GM21367 (cell line): ENCODE measurements at regions not wholly inside any gene's neighbourhood (a gene's known extent, or its start where the extent isn't known, plus 50 kb on each side); places are given as distances from the start of the nearest gene placed in this dataset.
"Not testable (repeated sequence)": the region's sequence is repeated elsewhere in the genome, so short reads cannot be mapped to it uniquely, and the experiment has no call there.

ENCODE experiments used
- ATAC-seq: cut with Tn5 transposase; IDR thresholded peaks from one replicate; pipeline ENCODE4 v1.9.1; 2021; ENCODE audit not compliant: unreplicated experiment

DNA sequence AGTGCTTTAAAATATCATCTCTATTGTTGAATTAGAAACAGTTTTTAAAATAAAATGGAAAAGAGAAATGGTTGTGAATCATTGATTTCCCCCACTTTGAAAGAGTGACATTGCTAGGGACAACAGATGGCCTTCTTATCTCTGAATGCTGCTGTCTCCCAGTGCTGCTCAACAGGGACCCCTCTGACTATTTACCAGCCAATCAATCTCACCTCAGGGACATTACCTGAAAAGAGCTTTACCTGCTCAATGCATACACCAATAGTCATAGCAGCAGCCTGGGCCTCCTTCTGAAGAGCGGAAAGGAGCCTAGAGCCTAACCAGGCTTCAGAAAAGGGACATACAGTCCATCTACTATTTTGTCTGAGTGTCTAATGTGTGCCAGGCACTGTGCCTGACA lies 162.8 kb downstream of the CGGBP1 start:
- ATAC-seq: no peak

DNA sequence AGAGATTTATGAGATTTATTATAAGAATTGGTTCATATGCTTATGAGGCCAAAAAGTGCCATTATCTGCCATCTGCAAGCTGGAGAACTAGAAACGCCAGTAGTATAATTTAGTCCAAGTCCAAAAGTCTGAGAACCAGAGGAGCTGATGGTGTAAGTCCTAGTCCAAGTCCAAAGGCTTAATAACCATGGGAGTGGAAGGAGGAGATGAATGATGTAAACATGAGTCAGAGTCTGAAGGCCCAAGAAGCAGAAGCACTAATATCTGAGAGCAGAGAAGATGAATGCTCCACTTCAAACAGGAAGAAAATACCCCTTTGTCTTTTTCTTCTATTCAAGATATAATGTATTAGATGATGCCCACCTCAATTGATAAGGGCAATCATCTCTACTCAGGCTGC lies 185.7 kb downstream of the CGGBP1 start:
- ATAC-seq: no peak

- no peak for ATAC-seq
Measured at GRCh38 chr3:87867001-87867400, 191.8 kb downstream of the CGGBP1 start.

- ATAC-seq: no peak
Measured at GRCh38 chr3:87856126-87856525, 202.7 kb downstream of the CGGBP1 start.

DNA sequence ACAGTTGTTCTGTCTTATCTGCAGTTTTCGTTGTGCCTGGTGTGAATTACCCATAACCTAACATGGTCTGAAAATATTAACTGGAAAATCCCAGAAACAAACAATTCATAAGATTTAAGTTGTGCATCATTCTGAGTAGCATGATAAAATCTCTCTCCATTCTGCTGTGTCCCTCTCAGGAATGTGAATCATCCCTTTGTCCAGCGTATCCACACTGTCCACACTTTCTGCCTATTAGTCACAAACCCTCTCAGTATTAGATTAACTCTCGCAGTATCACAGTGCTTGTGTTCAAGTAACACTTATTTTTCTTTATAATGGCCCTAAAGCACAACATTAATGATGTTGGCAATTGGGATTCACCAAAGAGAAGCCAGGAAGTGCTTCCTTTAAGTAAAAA lies 203.2 kb downstream of the CGGBP1 start:
- ATAC-seq: no peak

- no peak for ATAC-seq
Measured at GRCh38 chr3:87855211-87855610, 203.6 kb downstream of the CGGBP1 start.

GRCh38 chr3:87848003-87848402 lies 210.8 kb downstream of the CGGBP1 start:
- ATAC-seq: no peak

GRCh38 chr3:87837076-87837475 lies 221.7 kb downstream of the CGGBP1 start:
- no peak for ATAC-seq

- no peak for ATAC-seq
Measured at GRCh38 chr3:87836026-87836425, 222.8 kb downstream of the CGGBP1 start.

DNA sequence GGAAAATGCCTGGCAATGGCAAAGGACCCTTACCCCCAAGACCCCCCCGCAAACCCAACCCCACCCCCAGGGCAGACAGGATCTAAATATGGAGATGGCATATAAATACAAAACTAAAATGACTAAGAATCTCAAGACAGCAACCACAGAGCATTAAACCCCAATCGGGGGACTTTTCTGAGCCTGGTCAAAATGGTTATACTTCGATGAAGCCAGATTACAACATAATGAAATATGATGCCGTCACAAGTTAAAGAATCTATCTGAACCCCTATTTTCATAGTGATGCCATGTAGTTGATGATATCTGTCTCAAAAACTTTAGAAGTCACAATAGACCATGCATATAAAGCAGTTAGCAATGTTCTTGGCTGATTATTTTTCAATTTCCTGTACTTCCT lies 223.6 kb downstream of the CGGBP1 start:
- no peak for ATAC-seq

DNA sequence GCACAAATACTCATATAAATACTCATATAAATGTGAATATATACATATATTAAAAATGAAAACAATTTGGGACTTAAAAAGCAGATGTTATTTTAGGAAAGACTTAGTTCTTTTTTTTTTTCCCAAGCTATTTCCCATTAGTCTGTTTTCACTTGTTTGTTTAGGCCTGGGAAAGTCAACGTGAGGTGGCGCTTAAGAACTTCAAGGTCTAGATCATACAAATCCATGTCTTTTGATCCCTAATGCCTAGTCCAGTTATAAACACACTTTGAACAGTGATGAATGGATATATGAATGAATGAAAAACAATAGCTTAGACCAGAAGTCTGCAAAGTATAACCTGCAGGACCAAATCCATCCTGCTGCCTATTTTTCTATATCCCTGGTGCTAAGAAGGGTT lies 224.5 kb downstream of the CGGBP1 start:
- ATAC-seq: no peak

DNA sequence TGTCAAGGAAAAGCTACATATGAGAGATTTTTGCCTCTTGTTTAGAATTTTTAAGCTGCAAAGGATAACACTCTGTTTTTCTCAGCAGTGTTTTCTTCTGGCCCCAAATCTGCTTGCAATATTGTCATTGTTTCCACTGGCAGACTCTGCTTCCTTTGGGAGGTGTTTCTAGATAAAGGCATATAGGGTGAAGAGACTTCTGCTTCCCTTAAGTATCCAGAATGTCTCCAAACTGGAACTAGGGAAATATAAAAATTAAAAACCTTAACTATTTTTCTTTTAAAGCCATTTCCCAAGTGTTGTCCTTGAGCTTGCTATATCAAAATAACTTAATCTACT lies 225.8 kb downstream of the CGGBP1 start:
- no peak for ATAC-seq

DNA sequence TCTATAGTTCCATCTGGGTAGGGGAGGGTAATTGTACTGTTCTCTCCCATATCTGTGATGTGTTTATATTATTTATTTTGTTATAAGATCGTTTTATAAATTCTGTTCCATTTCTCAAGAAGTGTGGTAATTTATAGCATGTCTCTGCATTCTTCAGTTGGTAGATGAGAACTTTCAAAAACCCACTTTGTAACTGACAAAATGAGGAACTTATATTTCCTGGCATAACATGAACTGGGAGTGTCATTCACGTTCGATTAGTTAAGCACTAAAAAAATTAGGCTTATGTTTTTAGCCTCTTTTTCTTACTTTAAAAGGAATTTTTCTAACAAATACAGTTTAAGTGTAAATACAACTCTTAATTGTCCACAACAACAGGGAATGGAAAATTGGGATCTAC lies 230.8 kb downstream of the CGGBP1 start:
- no peak for ATAC-seq

DNA sequence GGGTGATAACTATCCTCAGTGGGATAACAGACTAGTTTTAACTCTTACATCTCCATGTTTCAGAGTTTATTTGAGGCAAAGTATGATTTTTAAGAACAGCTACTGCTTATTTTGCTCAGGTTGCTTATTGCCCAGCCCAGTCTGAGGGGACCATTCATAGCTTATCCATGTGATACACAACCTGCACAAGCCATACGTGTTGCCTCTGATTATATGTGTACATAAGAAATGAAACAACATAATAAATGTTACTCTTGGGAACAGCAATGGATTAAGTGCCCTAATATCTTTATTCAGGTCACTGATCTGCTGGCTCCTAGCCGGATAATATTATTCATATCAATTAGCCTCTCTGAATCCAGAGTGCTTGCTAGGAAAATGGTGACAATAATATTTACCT lies 236.2 kb downstream of the CGGBP1 start:
- ATAC-seq: no peak

DNA sequence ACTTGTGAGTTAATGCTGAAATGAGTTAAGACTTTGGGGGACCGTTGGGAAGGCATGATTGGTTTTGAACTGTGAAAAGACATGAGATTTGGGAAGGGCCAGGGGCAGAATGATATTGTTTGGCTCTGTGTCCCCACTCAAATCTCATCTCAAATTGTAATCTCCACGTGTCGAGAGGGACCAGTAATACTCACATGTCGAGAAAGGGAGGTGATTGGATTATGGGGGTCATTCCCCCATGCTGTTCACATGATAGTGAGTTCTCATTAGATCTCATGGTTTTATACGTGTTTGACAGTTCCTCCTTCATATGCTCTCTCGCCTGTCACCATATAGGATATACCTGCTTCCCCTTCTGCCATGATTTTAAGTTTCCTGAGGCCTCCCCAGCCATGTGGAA lies 245.3 kb downstream of the CGGBP1 start:
- ATAC-seq: not testable (repeated sequence)

- ATAC-seq: no peak
Measured at GRCh38 chr3:87811953-87812352, 246.9 kb downstream of the CGGBP1 start.

DNA sequence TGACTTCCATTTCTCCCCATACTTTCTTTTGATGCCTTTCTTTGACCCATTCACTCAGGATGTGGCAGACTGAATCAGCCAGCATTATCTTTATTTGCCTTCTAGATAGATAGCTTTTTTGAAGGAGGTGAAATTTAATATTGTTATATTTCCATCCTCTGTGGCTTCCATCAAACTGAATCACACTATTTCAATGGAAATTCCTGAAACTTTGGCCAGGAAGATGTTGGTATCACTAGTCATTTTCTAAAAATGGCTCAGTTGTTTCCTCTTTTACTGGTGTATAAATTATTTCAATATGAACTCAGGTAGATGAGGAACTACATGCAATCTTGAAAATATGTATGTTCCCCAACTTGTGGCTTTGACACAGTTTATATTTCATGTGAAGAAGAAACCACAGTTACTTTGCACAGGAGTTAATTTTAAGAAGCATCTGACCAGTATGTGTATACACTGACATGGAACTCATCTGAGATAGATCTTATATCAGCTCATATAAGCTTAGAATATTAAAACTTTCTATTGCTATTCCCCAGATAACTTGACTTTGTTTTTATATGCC lies 248.3 kb downstream of the CGGBP1 start:
- no peak for ATAC-seq

DNA sequence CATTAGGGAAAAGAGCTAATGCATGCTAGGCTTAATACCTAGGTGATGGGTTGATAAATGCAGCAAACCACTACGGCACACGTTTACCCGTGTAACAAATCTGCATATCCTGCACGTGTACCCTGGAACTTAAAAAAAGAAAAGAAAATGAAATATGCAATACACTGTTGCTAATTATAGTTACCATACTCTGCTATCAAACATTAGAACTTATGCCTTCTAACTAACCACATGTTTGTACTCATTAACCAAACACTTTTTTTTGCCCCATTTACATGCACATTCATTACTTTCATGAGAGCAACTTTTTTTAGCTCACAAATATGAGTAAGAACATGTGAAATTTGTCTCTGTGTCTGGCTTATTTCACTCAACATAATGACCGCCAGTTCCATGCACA lies 253.1 kb downstream of the CGGBP1 start:
- ATAC-seq: no peak

- ATAC-seq: no peak
Measured at GRCh38 chr3:87801409-87801808, 257.4 kb downstream of the CGGBP1 start.

- ATAC-seq: no peak
Measured at GRCh38 chr3:87800516-87800915, 258.3 kb downstream of the CGGBP1 start.

DNA sequence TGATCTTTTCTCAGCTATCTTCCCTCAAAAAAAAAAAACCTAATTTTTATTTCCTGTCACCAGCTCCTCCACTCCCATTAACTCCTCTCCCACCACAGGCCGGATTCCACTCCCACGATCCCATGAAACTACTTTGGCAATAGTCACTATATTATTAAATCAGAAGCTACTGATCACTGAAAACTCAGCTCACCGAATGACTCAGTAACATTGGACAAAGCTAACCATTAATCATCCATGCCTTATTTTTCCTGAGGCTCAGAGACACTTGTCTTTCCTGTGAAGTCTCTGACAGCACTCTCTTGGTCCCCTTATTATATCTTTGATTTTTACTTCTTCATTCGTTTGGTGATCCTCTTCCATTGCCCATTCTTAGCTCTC lies 260.2 kb downstream of the CGGBP1 start:
- no peak for ATAC-seq

GRCh38 chr3:87797872-87798566 lies 260.8 kb downstream of the CGGBP1 start:
- no peak for ATAC-seq

DNA sequence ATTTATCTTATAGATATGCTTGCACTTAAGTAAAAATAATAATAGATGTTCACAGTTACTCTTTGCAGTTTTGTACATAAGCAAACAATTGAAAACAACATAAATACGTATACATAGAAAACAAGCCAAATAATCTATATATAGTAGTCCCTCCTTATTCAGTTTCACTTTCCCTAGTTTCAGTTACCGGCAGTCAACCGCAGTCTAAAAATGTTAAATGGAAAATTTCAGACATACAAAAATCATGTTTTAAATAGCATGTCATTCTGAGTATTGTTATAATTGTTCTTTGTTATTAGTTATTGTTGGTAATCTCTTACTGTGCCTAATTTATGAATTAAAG lies 262.0 kb downstream of the CGGBP1 start:
- ATAC-seq: no peak
